ENCODE measurements at regions not wholly inside any gene's neighbourhood (a gene's known extent, or its start where the extent isn't known, plus 50 kb on each side); places are given as distances from the start of the nearest gene placed in this dataset.

- H3K4me3 ChIP-seq, result no peak overlapping the region
- peak overlapping the region in 1 of 4 donors; percentile 16 for H3K27ac ChIP-seq
- H3K4me1 ChIP-seq, result no peaks in the 10 kb centered on the region
- H3K36me3 ChIP-seq, result no peaks in the 10 kb centered on the region
- no peaks in the 10 kb centered on the region for H3K27me3 ChIP-seq
- no peak for DNase-seq (ENCODE audit: low spot score in 2 of 2)
- peak in 1 of 2 donors; percentile 37 for TF ChIP-seq EP300 (IDR thresholded peaks at IDR 0.05)
- TF ChIP-seq POLR2A (IDR thresholded peaks at IDR 0.05), result no peak
- 51 to 52% methylated on average over 11 of the region's 11 CpGs for WGBS, 2 donors
- no peaks in the 10 kb centered on the region for H3K9me3 ChIP-seq
These were observed 71.7 kb upstream of the LY86 start for GRCh38 chr6:6516666-6517458.

- Histone ChIP-seq H3K4me1 (no peaks in the 10 kb centered on the region), H3K27me3 (no peaks in the 10 kb centered on the region), H3K4me3 (no peak overlapping the region), H3K9me3 (no peaks in the 10 kb centered on the region), H3K36me3 (no peaks in the 10 kb centered on the region), H3K27ac (no peak overlapping the region)
- TF ChIP-seq POLR2A (IDR thresholded peaks at IDR 0.05) (no peak), CTCF (IDR thresholded peaks at IDR 0.05) (no peak), EP300 (IDR thresholded peaks at IDR 0.05) (no peak)
- 50 to 58% methylated on average over 7 of the region's 7 CpGs for WGBS, 2 donors
- no peak for DNase-seq (ENCODE audit: low spot score in 2 of 2)
These were observed 69.7 kb upstream of the LY86 start for GRCh38 chr6:6518631-6519427.

GRCh38 chr6:6521961-6522482, 66.5 kb upstream of the LY86 start:
- WGBS, 2 donors, result 83% methylated on average over 8 of the region's 8 CpGs
- Histone ChIP-seq H3K4me3 (no peak overlapping the region), H3K27me3 (no peaks in the 10 kb centered on the region), H3K4me1 (no peaks in the 10 kb centered on the region), H3K36me3 (no peaks in the 10 kb centered on the region), H3K9me3 (no peaks in the 10 kb centered on the region), H3K27ac (no peak overlapping the region)
- DNase-seq (ENCODE audit: low spot score in 2 of 2), result no peak
- no peak for TF ChIP-seq EP300 (IDR thresholded peaks at IDR 0.05)
- TF ChIP-seq POLR2A (IDR thresholded peaks at IDR 0.05), result no peak
- no peak for TF ChIP-seq CTCF (IDR thresholded peaks at IDR 0.05)

GRCh38 chr6:6522709-6523108, 65.8 kb upstream of the LY86 start:
- H3K27ac ChIP-seq, result no peak overlapping the region
- no peak overlapping the region for H3K4me3 ChIP-seq
- no peaks in the 10 kb centered on the region for H3K4me1 ChIP-seq
- H3K9me3 ChIP-seq, result no peaks in the 10 kb centered on the region
- no peaks in the 10 kb centered on the region for H3K36me3 ChIP-seq
- 65 to 73% methylated on average over 5 of the region's 5 CpGs for WGBS, 2 donors
- TF ChIP-seq POLR2A (IDR thresholded peaks at IDR 0.05) (no peak), CTCF (IDR thresholded peaks at IDR 0.05) (no peak), EP300 (IDR thresholded peaks at IDR 0.05) (no peak)
- H3K27me3 ChIP-seq, result no peaks in the 10 kb centered on the region
- DNase-seq (ENCODE audit: low spot score in 2 of 2), result no peak

GRCh38 chr6:6524951-6525350, 63.6 kb upstream of the LY86 start:
- 81 to 97% methylated on average over 3 of the region's 3 CpGs for WGBS, 2 donors
- DNase-seq (ENCODE audit: low spot score in 2 of 2), result no peak
- Histone ChIP-seq H3K4me3 (no peak overlapping the region), H3K4me1 (no peaks in the 10 kb centered on the region), H3K27ac (no peak overlapping the region), H3K9me3 (peaks cover 0 to 5% (median 0%) of the 10 kb centered on the region in 4 donors), H3K27me3 (no peaks in the 10 kb centered on the region), H3K36me3 (no peaks in the 10 kb centered on the region)
- TF ChIP-seq CTCF (IDR thresholded peaks at IDR 0.05) (no peak), POLR2A (IDR thresholded peaks at IDR 0.05) (no peak), EP300 (IDR thresholded peaks at IDR 0.05) (no peak)
